Stromal cell of bone marrow (primary cell): ENCODE measurements at regions not wholly inside any gene's neighbourhood (a gene's known extent, or its start where the extent isn't known, plus 50 kb on each side); places are given as distances from the start of the nearest gene placed in this dataset.
"Not testable (repeated sequence)": the region's sequence is repeated elsewhere in the genome, so short reads cannot be mapped to it uniquely, and the experiment has no call there.

ENCODE experiments used
- DNase-seq: peaks from one replicate; pipeline ENCODE4 v3.0.0-alpha.2; 2012; ENCODE audit warnings: low read depth

GRCh38 chr4:62526671-62527070, 1326.5 kb downstream of the ADGRL3 start:
- no peak for DNase-seq

- DNase-seq = no peak
Measured at GRCh38 chr4:62523256-62523655, 1323.1 kb downstream of the ADGRL3 start.

- no peak for DNase-seq
Measured at GRCh38 chr4:62522273-62522672, 1322.1 kb downstream of the ADGRL3 start.

GRCh38 chr4:62517716-62518115, 1317.6 kb downstream of the ADGRL3 start:
- no peak for DNase-seq

GRCh38 chr4:62513306-62513705, 1313.2 kb downstream of the ADGRL3 start:
- DNase-seq = no peak

- no peak for DNase-seq
Measured at GRCh38 chr4:62512271-62512670, 1312.1 kb downstream of the ADGRL3 start.

- DNase-seq = no peak
Measured at GRCh38 chr4:62510228-62510627, 1310.1 kb downstream of the ADGRL3 start.

- DNase-seq = no peak
Measured at GRCh38 chr4:62500296-62500695, 1300.2 kb downstream of the ADGRL3 start.

GRCh38 chr4:62495032-62495431, 1294.9 kb downstream of the ADGRL3 start:
- no peak for DNase-seq

GRCh38 chr4:62491756-62492155, 1291.6 kb downstream of the ADGRL3 start:
- not testable (repeated sequence) for DNase-seq

GRCh38 chr4:62490635-62491034, 1290.5 kb downstream of the ADGRL3 start:
- DNase-seq = no peak

- no peak for DNase-seq
Measured at GRCh38 chr4:62487016-62487415, 1286.9 kb downstream of the ADGRL3 start.

- no peak for DNase-seq
Measured at GRCh38 chr4:62484357-62484756, 1284.2 kb downstream of the ADGRL3 start.

GRCh38 chr4:62482355-62482754, 1282.2 kb downstream of the ADGRL3 start:
- no peak for DNase-seq

GRCh38 chr4:62475596-62475995, 1275.5 kb downstream of the ADGRL3 start:
- no peak for DNase-seq

- no peak for DNase-seq
Measured at GRCh38 chr4:62474802-62475201, 1274.7 kb downstream of the ADGRL3 start.

GRCh38 chr4:62471021-62471420, 1270.9 kb downstream of the ADGRL3 start:
- no peak for DNase-seq

- no peak for DNase-seq
Measured at GRCh38 chr4:62470421-62470983, 1270.4 kb downstream of the ADGRL3 start.

GRCh38 chr4:62470020-62470419, 1269.9 kb downstream of the ADGRL3 start:
- no peak for DNase-seq

GRCh38 chr4:62461961-62462360, 1261.8 kb downstream of the ADGRL3 start:
- no peak for DNase-seq

GRCh38 chr4:62460329-62460728, 1260.2 kb downstream of the ADGRL3 start:
- DNase-seq = no peak

GRCh38 chr4:62457356-62457755, 1257.2 kb downstream of the ADGRL3 start:
- DNase-seq = no peak

- no peak for DNase-seq
Measured at GRCh38 chr4:62455871-62456270, 1255.7 kb downstream of the ADGRL3 start.

- no peak for DNase-seq
Measured at GRCh38 chr4:62454535-62454934, 1254.4 kb downstream of the ADGRL3 start.

GRCh38 chr4:62450740-62451139, 1250.6 kb downstream of the ADGRL3 start:
- no peak for DNase-seq
